ENCODE measurements at regions not wholly inside any gene's neighbourhood (a gene's known extent, or its start where the extent isn't known, plus 50 kb on each side); places are given as distances from the start of the nearest gene placed in this dataset.
"Not testable (repeated sequence)": the region's sequence is repeated elsewhere in the genome, so short reads cannot be mapped to it uniquely, and the experiment has no call there.

GRCh38 chr10:60532696-60533468 is 143.2 kb upstream of the ANK3 start:
- no peak overlapping the region for H3K4me3 Mint-ChIP-seq (ENCODE audit: unreplicated experiment)
- no peak for DNase-seq
- H3K9me3 Mint-ChIP-seq (ENCODE audit: unreplicated experiment): no peaks in the 10 kb centered on the region
- TF ChIP-seq CTCF (IDR thresholded peaks at IDR 0.05; ENCODE audit: partially characterized antibody, unreplicated experiment): no peak
- no peak overlapping the region for H3K27ac Mint-ChIP-seq (ENCODE audit: unreplicated experiment)
- no peaks in the 10 kb centered on the region for H3K4me1 Mint-ChIP-seq (ENCODE audit: low read depth, unreplicated experiment)
- H3K27me3 Mint-ChIP-seq (ENCODE audit: unreplicated experiment): peaks cover 2% of the 10 kb centered on the region
- no peaks in the 10 kb centered on the region for H3K36me3 Mint-ChIP-seq (ENCODE audit: unreplicated experiment)

GRCh38 chr10:60531006-60531405 is 141.3 kb upstream of the ANK3 start:
- Mint-ChIP-seq H3K9me3 (ENCODE audit: unreplicated experiment) (no peaks in the 10 kb centered on the region), H3K4me3 (ENCODE audit: unreplicated experiment) (no peak overlapping the region), H3K27me3 (ENCODE audit: unreplicated experiment) (peaks cover 2% of the 10 kb centered on the region)

DNA sequence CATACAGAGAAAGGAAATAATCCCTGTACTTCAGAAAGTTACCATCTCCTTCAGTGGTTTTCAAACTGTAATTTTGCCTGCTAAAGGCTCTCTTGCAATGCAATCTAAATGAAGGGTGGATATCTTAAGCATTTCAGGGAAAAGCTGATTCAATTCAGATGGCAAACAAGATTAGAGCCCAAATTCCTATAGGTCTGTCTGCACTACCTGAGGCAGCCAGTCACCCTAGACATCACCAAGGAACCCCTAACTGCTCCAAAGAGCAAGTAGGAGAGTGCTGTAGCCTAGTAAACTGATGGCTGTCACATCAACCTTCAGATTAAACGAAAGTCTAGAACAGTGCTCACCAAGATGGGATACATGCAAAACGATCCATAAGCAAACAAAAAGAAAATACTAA is 138.0 kb upstream of the ANK3 start:
- no peaks in the 10 kb centered on the region for H3K4me1 Mint-ChIP-seq (ENCODE audit: low read depth, unreplicated experiment)
- no peaks in the 10 kb centered on the region for H3K9me3 Mint-ChIP-seq (ENCODE audit: unreplicated experiment)
- no peak for DNase-seq
- no peak for TF ChIP-seq CTCF (IDR thresholded peaks at IDR 0.05; ENCODE audit: partially characterized antibody, unreplicated experiment)
- no peak overlapping the region for H3K4me3 Mint-ChIP-seq (ENCODE audit: unreplicated experiment)
- peaks cover 4% of the 10 kb centered on the region for H3K36me3 Mint-ChIP-seq (ENCODE audit: unreplicated experiment)
- no peak overlapping the region for H3K27ac Mint-ChIP-seq (ENCODE audit: unreplicated experiment)
- H3K27me3 Mint-ChIP-seq (ENCODE audit: unreplicated experiment): peaks cover 2% of the 10 kb centered on the region

More at GRCh38 chr10:60531006-60531405, 141.3 kb upstream of the ANK3 start:
- no peak for DNase-seq
- H3K4me1 Mint-ChIP-seq (ENCODE audit: low read depth, unreplicated experiment): no peaks in the 10 kb centered on the region
- no peak for TF ChIP-seq CTCF (IDR thresholded peaks at IDR 0.05; ENCODE audit: partially characterized antibody, unreplicated experiment)
- no peaks in the 10 kb centered on the region for H3K36me3 Mint-ChIP-seq (ENCODE audit: unreplicated experiment)
- H3K27ac Mint-ChIP-seq (ENCODE audit: unreplicated experiment): no peak overlapping the region

GRCh38 chr10:60525716-60526585 is 136.3 kb upstream of the ANK3 start:
- peaks cover 2% of the 10 kb centered on the region for H3K27me3 Mint-ChIP-seq (ENCODE audit: unreplicated experiment)
- H3K36me3 Mint-ChIP-seq (ENCODE audit: unreplicated experiment): peaks cover 4% of the 10 kb centered on the region
- H3K4me3 Mint-ChIP-seq (ENCODE audit: unreplicated experiment): no peak overlapping the region
- H3K4me1 Mint-ChIP-seq (ENCODE audit: low read depth, unreplicated experiment): peaks cover 1% of the 10 kb centered on the region
- H3K27ac Mint-ChIP-seq (ENCODE audit: unreplicated experiment): no peak overlapping the region
- TF ChIP-seq CTCF (IDR thresholded peaks at IDR 0.05; ENCODE audit: partially characterized antibody, unreplicated experiment): no peak
- H3K9me3 Mint-ChIP-seq (ENCODE audit: unreplicated experiment): no peaks in the 10 kb centered on the region
- DNase-seq: no peak

- DNase-seq: no peak
- Mint-ChIP-seq H3K27me3 (ENCODE audit: unreplicated experiment) (peaks cover 2% of the 10 kb centered on the region), H3K36me3 (ENCODE audit: unreplicated experiment) (peaks cover 4% of the 10 kb centered on the region), H3K27ac (ENCODE audit: unreplicated experiment) (peak overlapping the region; percentile 15), H3K9me3 (ENCODE audit: unreplicated experiment) (no peaks in the 10 kb centered on the region), H3K4me1 (ENCODE audit: low read depth, unreplicated experiment) (peaks cover 1% of the 10 kb centered on the region), H3K4me3 (ENCODE audit: unreplicated experiment) (no peak overlapping the region)
- no peak for TF ChIP-seq CTCF (IDR thresholded peaks at IDR 0.05; ENCODE audit: partially characterized antibody, unreplicated experiment)
Measured at GRCh38 chr10:60524541-60524940, 134.9 kb upstream of the ANK3 start.

- H3K27ac Mint-ChIP-seq (ENCODE audit: unreplicated experiment); H3K36me3 Mint-ChIP-seq (ENCODE audit: unreplicated experiment); DNase-seq; H3K9me3 Mint-ChIP-seq (ENCODE audit: unreplicated experiment); H3K4me1 Mint-ChIP-seq (ENCODE audit: low read depth, unreplicated experiment); H3K4me3 Mint-ChIP-seq (ENCODE audit: unreplicated experiment); H3K27me3 Mint-ChIP-seq (ENCODE audit: unreplicated experiment): not testable (repeated sequence)
Measured at GRCh38 chr10:60523371-60523770, 133.7 kb upstream of the ANK3 start.
